ENCODE measurements at regions not wholly inside any gene's neighbourhood (a gene's known extent, or its start where the extent isn't known, plus 50 kb on each side); places are given as distances from the start of the nearest gene placed in this dataset.

DNA sequence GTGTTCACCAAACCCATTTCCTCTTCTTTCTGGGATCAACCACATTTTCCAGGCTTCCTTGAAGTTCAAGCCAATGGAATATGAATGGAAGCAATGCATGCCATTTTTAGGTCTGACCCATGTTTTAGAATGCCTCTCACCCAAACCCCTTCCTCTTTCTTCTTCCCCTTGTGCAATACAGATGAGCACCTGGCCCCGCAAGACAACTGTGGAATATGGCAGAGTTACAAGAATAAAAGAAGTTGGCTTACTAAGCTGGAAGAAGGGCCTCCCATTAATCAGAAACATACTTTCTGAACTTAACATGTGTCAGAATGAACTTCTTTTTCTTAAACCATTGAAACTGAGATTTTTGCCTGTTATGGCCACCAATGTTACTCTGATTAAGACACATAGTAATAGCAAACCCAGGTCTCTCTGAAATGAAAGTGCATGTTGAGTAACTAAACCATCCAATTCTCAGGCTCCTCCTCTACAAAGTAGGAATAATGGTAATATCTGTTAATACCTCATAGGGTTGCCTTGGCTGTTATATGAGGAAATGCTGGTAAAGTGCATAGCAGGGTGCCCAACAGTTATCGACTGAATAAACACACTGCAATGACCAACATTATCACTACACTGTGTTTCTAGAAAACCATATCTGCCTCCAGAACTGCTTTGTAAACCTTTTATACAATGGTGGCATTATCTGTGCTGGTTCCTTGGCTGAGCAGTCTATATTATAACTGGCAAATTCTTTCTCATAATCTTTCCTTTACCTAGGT, 382.2 kb upstream of the NRP1 start:
- Histone ChIP-seq H3K9me3 (ENCODE audit: control insufficient read depth, low read depth, low read length) (no peaks in the 10 kb centered on the region), H2BK20ac (ENCODE audit: low read depth, low read length, poor library complexity, severe bottlenecking) (no peak overlapping the region), H3K18ac (ENCODE audit: insufficient read length, low read depth, low read length) (no peak overlapping the region), H2BK5ac (ENCODE audit: insufficient read length, low read length) (no peak overlapping the region), H3K4me2 (ENCODE audit: insufficient read depth, insufficient read length, low read length) (no peak overlapping the region), H3K4ac (ENCODE audit: low read depth, low read length) (no peak overlapping the region), H3K14ac (ENCODE audit: insufficient read depth, low read length) (no peak overlapping the region), H2BK15ac (ENCODE audit: low read depth, low read length) (no peak overlapping the region), H3K4me1 (ENCODE audit: insufficient read depth, low read length) (no peaks in the 10 kb centered on the region; the same call in 1 of the 2 replicates), H4K5ac (ENCODE audit: insufficient read length, low read depth, low read length) (no peak overlapping the region), H4K91ac (ENCODE audit: insufficient read length, low read depth, low read length) (no peak overlapping the region), H2AFZ (ENCODE audit: low read length) (no peak overlapping the region), H2BK12ac (ENCODE audit: insufficient read length, low read depth, low read length) (no peak overlapping the region), H2BK120ac (ENCODE audit: low read depth, low read length, poor library complexity, severe bottlenecking) (no peak overlapping the region), H3K79me2 (ENCODE audit: insufficient read depth, low read length) (no peaks in the 10 kb centered on the region), H3T11ph (ENCODE audit: low read length) (no peak overlapping the region), H3K56ac (ENCODE audit: insufficient read length, low read depth, low read length) (no peak overlapping the region), H3K9ac (ENCODE audit: extremely low read depth, insufficient read length, low read length) (no peak overlapping the region), H4K8ac (replicated peaks; ENCODE audit: insufficient read length, low read depth, low read length) (no peak overlapping the region), H3K79me1 (ENCODE audit: insufficient read depth, low read depth, low read length, poor library complexity, severe bottlenecking) (no peaks in the 10 kb centered on the region), H3K27me3 (ENCODE audit: insufficient read depth, low read length) (no peaks in the 10 kb centered on the region), H3K23me2 (ENCODE audit: insufficient read length, low read depth, low read length, poor library complexity, severe bottlenecking) (no peaks in the 10 kb centered on the region), H2AK5ac (ENCODE audit: insufficient read length, low read length) (no peak overlapping the region), H4K20me1 (ENCODE audit: control insufficient read depth, insufficient read depth, insufficient read length) (no peaks in the 10 kb centered on the region), H3K23ac (ENCODE audit: insufficient read length, low read depth, low read length) (no peak overlapping the region), H3K27ac (ENCODE audit: insufficient read length, low read depth, low read length) (no peak overlapping the region)
- Mint-ChIP-seq H3K27ac (no peak overlapping the region), H3K27me3 (ENCODE audit: low read depth) (no peaks in the 10 kb centered on the region), H3K36me3 (ENCODE audit: insufficient read depth in 1 of 3, low read depth in 3 of 3) (peaks cover 4 to 8% (median 4%) of the 10 kb centered on the region in 3 experiments), H3K4me3 (no peak overlapping the region), H3K4me1 (peaks cover 10 to 17% of the 10 kb centered on the region in 2 experiments), H3K9me3 (peaks cover 9% of the 10 kb centered on the region in 2 experiments; a peak in 4 of 5 replicates)
- no peak for TF ChIP-seq CTCF (conservative IDR thresholded peaks at IDR 0.05)
- no CpG with 5 or more reads among the region's 2 CpGs for WGBS (ENCODE audit: extremely low coverage, insufficient read length, low lambda C conversion rate)
- no peak for DNase-seq

All from H9 (cell line).